B cell (primary cell): ENCODE measurements at regions not wholly inside any gene's neighbourhood (a gene's known extent, or its start where the extent isn't known, plus 50 kb on each side); places are given as distances from the start of the nearest gene placed in this dataset.

ENCODE experiments used
- CTCF ChIP-seq: fragments of 200-600 bp; IDR thresholded peaks from one replicate; pipeline ENCODE4 v1.8.0; 2022; ENCODE audit warnings: antibody characterized with exemption, mild to moderate bottlenecking
- EZH2 ChIP-seq: IDR thresholded peaks from 2 replicates; pipeline ENCODE4 v1.6.1; 2012; ENCODE audit warnings: borderline replicate concordance, low read depth, mild to moderate bottlenecking, moderate library complexity, low read length; ENCODE audit not compliant: insufficient read depth, poor library complexity, severe bottlenecking

- TF ChIP-seq CTCF (no peak), EZH2 (no peak)
Observed at GRCh38 chr15:81560405-81560804, 186.4 kb upstream of the TMC3 start.
